SK-N-SH (cell line): ENCODE measurements at regions not wholly inside any gene's neighbourhood (a gene's known extent, or its start where the extent isn't known, plus 50 kb on each side); places are given as distances from the start of the nearest gene placed in this dataset.

ENCODE experiments used
- CTCF ChIA-PET: fragments of 300-600, 350-600 bp; formaldehyde crosslinking; extraction: SDS; loops from one replicate; lab custom pipeline; 2021; lab: Yijun Ruan, JAX
- POLR2A ChIA-PET: fragments of 350-600 bp; sonication (Branson Sonifier 250); formaldehyde crosslinking; extraction: SDS; loops from one replicate; lab custom pipeline; 2020; ENCODE audit warnings: antibody characterized with exemption, inconsistent platforms; lab: Yijun Ruan, JAX
- DNase-seq: peaks from one replicate; pipeline ENCODE4 v3.0.0; 2012
- H2AFZ ChIP-seq: fragments of 200-600 bp; sonication (generic); 2 replicates; pipeline ENCODE4 v1.8.1; 2016; ENCODE audit warnings: antibody characterized with exemption, mild to moderate bottlenecking, low read depth
- H3F3A ChIP-seq: fragments of 200-600 bp; sonication (generic); replicated peaks from 2 replicates; pipeline ENCODE3; 2016; ENCODE audit warnings: antibody characterized with exemption, mild to moderate bottlenecking; ENCODE audit not compliant: insufficient read depth
- H3K27ac ChIP-seq, 2 experiments: fragments of 200-500 bp in 1 of 2; fragments of 200-600 bp in 1 of 2; sonication (Bioruptor generic) in 1 of 2; sonication (generic), shearing (Covaris generic) in 1 of 2; 2 replicates each; pipeline versions ENCODE4 v1.5.1 to v1.6.1; 2014 to 2016; ENCODE audit warnings: low read depth in 2 of 2, inconsistent platforms in 1 of 2, low read length in 1 of 2, mild to moderate bottlenecking in 1 of 2, mixed read lengths in 1 of 2
- H3K27me3 ChIP-seq: fragments of 200-600 bp; sonication (generic), shearing (Covaris generic); 2 replicates; pipeline ENCODE4 v1.6.1; 2016; ENCODE audit warnings: mixed run types; ENCODE audit not compliant: insufficient read depth
- H3K36me3 ChIP-seq, 2 experiments: fragments of 200-500 bp in 1 of 2; fragments of 200-600 bp in 1 of 2; sonication (Bioruptor generic) in 1 of 2; sonication (generic) in 1 of 2; replicated peaks in 1 of 2; 2 replicates each; pipeline versions ENCODE3 to v1.5.1; 2014 to 2016; ENCODE audit warnings: low read length in 1 of 2, mild to moderate bottlenecking in 1 of 2; ENCODE audit not compliant: insufficient read depth in 2 of 2, control insufficient read depth in 1 of 2
- H3K4me1 ChIP-seq, 2 experiments: fragments of 200-500 bp in 1 of 2; fragments of 200-600 bp in 1 of 2; sonication (Bioruptor generic) in 1 of 2; sonication (generic), shearing (Covaris generic) in 1 of 2; 2 replicates each; pipeline versions ENCODE4 v1.5.1 to v1.6.1; 2014 to 2016; ENCODE audit warnings: low read depth in 1 of 2, low read length in 1 of 2, mixed run types in 1 of 2; ENCODE audit not compliant: insufficient read depth in 2 of 2, control insufficient read depth in 1 of 2
- H3K4me2 ChIP-seq: fragments of 200-600 bp; sonication (generic), shearing (Covaris generic); 2 replicates; pipeline ENCODE4 v1.6.1; 2017; ENCODE audit warnings: mixed run types
- H3K4me3 ChIP-seq, 2 experiments: fragments of 200-500 bp in 1 of 2; fragments of 200-600 bp in 1 of 2; sonication (Bioruptor generic) in 1 of 2; sonication (generic), shearing (Covaris generic) in 1 of 2; 2 replicates each; pipeline versions ENCODE4 v1.5.1 to v1.8.1; 2014 to 2016; ENCODE audit warnings: low read depth in 2 of 2, inconsistent platforms in 1 of 2, low read length in 1 of 2, mild to moderate bottlenecking in 1 of 2, mixed read lengths in 1 of 2, moderate library complexity in 1 of 2
- H3K79me2 ChIP-seq: fragments of 200-600 bp; sonication (generic); 2 replicates; pipeline ENCODE4 v1.8.1; 2017; ENCODE audit warnings: mild to moderate bottlenecking; ENCODE audit not compliant: insufficient read depth
- H3K9ac ChIP-seq: fragments of 200-600 bp; sonication (generic); 2 replicates; pipeline ENCODE4 v1.6.1; 2017; ENCODE audit warnings: mixed run types
- H3K9me2 ChIP-seq: fragments of 200-600 bp; sonication (generic); 2 replicates; pipeline ENCODE4 v1.6.1; 2017; ENCODE audit warnings: mixed run types
- H3K9me3 ChIP-seq: fragments of 200-600 bp; sonication (generic); 2 replicates; pipeline ENCODE4 v1.6.1; 2017; ENCODE audit warnings: mixed run types, mild to moderate bottlenecking, moderate library complexity
- H4K20me1 ChIP-seq: fragments of 200-600 bp; sonication (generic); 2 replicates; pipeline ENCODE4 v1.6.1; 2017; ENCODE audit warnings: mild to moderate bottlenecking, mixed run types; ENCODE audit not compliant: insufficient read depth
- CHD2 ChIP-seq: fragments of 150-350 bp; IDR thresholded peaks from 2 replicates; pipeline ENCODE4 v1.6.1; 2018; ENCODE audit warnings: low read length; ENCODE audit not compliant: partially characterized antibody
- CTCF ChIP-seq: fragments of 200-600 bp; sonication (generic); IDR thresholded peaks from 2 replicates; pipeline ENCODE4 v1.6.1; 2017; ENCODE audit warnings: antibody characterized with exemption, mild to moderate bottlenecking, moderate library complexity
- ELF1 ChIP-seq: IDR thresholded peaks from 2 replicates; pipeline ENCODE4 v1.4.0; 2012
- EP300 ChIP-seq, 2 experiments: IDR thresholded peaks; 2 replicates each; pipeline versions ENCODE4 v1.4.0 to v1.6.1; 2012; ENCODE audit warnings: borderline replicate concordance in 1 of 2, low read depth in 1 of 2, low read length in 1 of 2
- EZH2phosphoT487 ChIP-seq: fragments of 200-600 bp; sonication (generic); IDR thresholded peaks from 2 replicates; pipeline ENCODE4 v1.6.1; 2017; ENCODE audit warnings: low read depth, mixed run types, mild to moderate bottlenecking, antibody characterized with exemption, moderate library complexity, borderline replicate concordance
- FOSL2 ChIP-seq: IDR thresholded peaks from 2 replicates; pipeline ENCODE4 v1.4.0; 2012; ENCODE audit warnings: low read depth, mild to moderate bottlenecking, moderate library complexity, borderline replicate concordance
- FOXJ3 ChIP-seq: sonication (generic); formaldehyde crosslinking; IDR thresholded peaks from 2 replicates; pipeline ENCODE4 v1.5.1; 2020; ENCODE audit warnings: mild to moderate bottlenecking, missing genetic modification reagents
- GATA2 ChIP-seq: sonication (generic); formaldehyde crosslinking; IDR thresholded peaks from 2 replicates; pipeline ENCODE4 v1.5.0; 2020; ENCODE audit warnings: mild to moderate bottlenecking, missing genetic modification reagents
- JUND ChIP-seq: IDR thresholded peaks from 2 replicates; pipeline ENCODE4 v1.4.0; 2012
- MAX ChIP-seq: IDR thresholded peaks from 2 replicates; pipeline ENCODE4 v1.4.0; 2012; ENCODE audit warnings: low read depth
- MEF2A ChIP-seq: IDR thresholded peaks from 2 replicates; pipeline ENCODE4 v1.4.0; 2012; ENCODE audit warnings: low read depth, borderline replicate concordance
- MXI1 ChIP-seq: IDR thresholded peaks from 2 replicates; pipeline ENCODE4 v1.6.1; 2012; ENCODE audit warnings: mild to moderate bottlenecking, low read depth, low read length, improper control_type of control experiment
- NRF1 ChIP-seq: IDR thresholded peaks from 2 replicates; pipeline ENCODE4 v1.6.1; 2012; ENCODE audit warnings: low read depth, mild to moderate bottlenecking, low read length
- PBX3 ChIP-seq: IDR thresholded peaks from 2 replicates; pipeline ENCODE4; 2012
- POLR2AphosphoS5 ChIP-seq: IDR thresholded peaks from 2 replicates; pipeline ENCODE4 v1.6.1; 2012; ENCODE audit warnings: low read depth, low read length
- RAD21 ChIP-seq: IDR thresholded peaks from 2 replicates; pipeline ENCODE4 v1.6.1; 2012; ENCODE audit warnings: mild to moderate bottlenecking, low read length
- RCOR1 ChIP-seq: fragments of 150-350 bp; IDR thresholded peaks from 2 replicates; pipeline ENCODE4 v1.6.1; 2017; ENCODE audit warnings: antibody characterized with exemption, low read length
- RFX5 ChIP-seq: IDR thresholded peaks from 2 replicates; pipeline ENCODE4 v1.6.1; 2012; ENCODE audit warnings: mild to moderate bottlenecking, improper control_type of control experiment, low read length
- SIN3A ChIP-seq: IDR thresholded peaks from 2 replicates; pipeline ENCODE4 v1.6.1; 2012; ENCODE audit warnings: low read depth, mild to moderate bottlenecking, low read length, moderate library complexity, borderline replicate concordance
- SMC3 ChIP-seq: IDR thresholded peaks from 2 replicates; pipeline ENCODE4 v1.6.1; 2012; ENCODE audit warnings: low read depth, low read length, improper control_type of control experiment
- TAF1 ChIP-seq: IDR thresholded peaks from 2 replicates; pipeline ENCODE4 v1.6.1; 2012; ENCODE audit warnings: low read depth, mild to moderate bottlenecking, low read length, moderate library complexity, borderline replicate concordance
- TEAD4 ChIP-seq: IDR thresholded peaks from 2 replicates; pipeline ENCODE4 v1.4.0; 2012; ENCODE audit warnings: mild to moderate bottlenecking, borderline replicate concordance; ENCODE audit not compliant: insufficient read depth
- USF1 ChIP-seq: IDR thresholded peaks from 2 replicates; pipeline ENCODE4 v1.4.0; 2012; ENCODE audit warnings: low read depth, borderline replicate concordance
- WGBS: methylation state at CpG from one replicate; pipeline ENCODE4 v1.1.6; 2017; ENCODE audit warnings: low lambda C conversion rate; 5-methylcytosine and 5-hydroxymethylcytosine counted together

- ChIA-PET POLR2A (no interaction called here), CTCF (no interaction called here)
- Histone ChIP-seq H3K36me3 (no peaks in the 10 kb centered on the region), H2AFZ (no peak overlapping the region), H3K27ac (no peak overlapping the region), H4K20me1 (no peaks in the 10 kb centered on the region), H3K4me1 (no peaks in the 10 kb centered on the region), H3K9me3 (no peaks in the 10 kb centered on the region), H3K9me2 (no peaks in the 10 kb centered on the region), H3K27me3 (no peaks in the 10 kb centered on the region), H3K79me2 (no peaks in the 10 kb centered on the region), H3F3A (no peaks in the 10 kb centered on the region), H3K4me2 (no peak overlapping the region), H3K4me3 (no peak overlapping the region), H3K9ac (no peak overlapping the region)
- 34% methylated on average over 3 of the region's 3 CpGs for WGBS
- no peak for DNase-seq
- no peak for TF ChIP-seq SIN3A
- TF ChIP-seq TEAD4, result no peak
- TF ChIP-seq PBX3, result no peak
- TF ChIP-seq RCOR1, result no peak
- TF ChIP-seq GATA2 (CRISPR knock-in tag), result no peak
- TF ChIP-seq MAX, result no peak
- no peak for TF ChIP-seq ELF1
- TF ChIP-seq NRF1, result no peak
- no peak for TF ChIP-seq RFX5
- TF ChIP-seq CTCF, result no peak
- TF ChIP-seq MEF2A, result no peak
- no peak for TF ChIP-seq JUND
- TF ChIP-seq FOSL2, result no peak
- no peak for TF ChIP-seq CHD2
- no peak for TF ChIP-seq TAF1
Observed at GRCh38 chr2:116706396-116706795, 1108.1 kb upstream of the DDX18 start.

- no peak overlapping the region for H3K4me2 ChIP-seq
- no peaks in the 10 kb centered on the region for H3F3A ChIP-seq
- no peak overlapping the region for H2AFZ ChIP-seq
- POLR2A ChIA-PET, result no interaction called here
- H3K9me2 ChIP-seq, result no peaks in the 10 kb centered on the region
- no peak overlapping the region for H3K4me3 ChIP-seq
- no peaks in the 10 kb centered on the region for H3K79me2 ChIP-seq
- H3K9ac ChIP-seq, result no peak overlapping the region
- H3K27me3 ChIP-seq, result no peaks in the 10 kb centered on the region
- CTCF ChIA-PET, result no interaction called here
- H3K27ac ChIP-seq, result no peak overlapping the region
- no peaks in the 10 kb centered on the region for H4K20me1 ChIP-seq
- H3K9me3 ChIP-seq, result peaks cover 9% of the 10 kb centered on the region; the same call in 1 of the 2 replicates
- H3K36me3 ChIP-seq, result no peaks in the 10 kb centered on the region
- 76% methylated on average over 1 of the region's 1 CpG for WGBS
- DNase-seq, result no peak
- no peaks in the 10 kb centered on the region; a peak in 1 of 4 replicates for H3K4me1 ChIP-seq
- TF ChIP-seq SMC3 (no peak), RAD21 (no peak), NRF1 (no peak), EP300 (IDR thresholded peaks at IDR 0.05; ENCODE audit: borderline replicate concordance in 1 of 2, low read depth in 1 of 2, low read length in 1 of 2) (no peak), USF1 (no peak), EZH2phosphoT487 (no peak), POLR2AphosphoS5 (no peak), MXI1 (no peak), FOXJ3 (CRISPR knock-in tag) (no peak), TEAD4 (no peak)
- TF ChIP-seq, all 33 proteins: peak for 0
Observed at GRCh38 chr2:116716038-116716437, 1098.5 kb upstream of the DDX18 start.
